HK-2 (cell line): ENCODE measurements at regions not wholly inside any gene's neighbourhood (a gene's known extent, or its start where the extent isn't known, plus 50 kb on each side); places are given as distances from the start of the nearest gene placed in this dataset.
"Not testable (repeated sequence)": the region's sequence is repeated elsewhere in the genome, so short reads cannot be mapped to it uniquely, and the experiment has no call there.

Source experiments
- DNase-seq: peaks from one replicate; pipeline ENCODE4 v3.0.0-alpha.2; 2018; ENCODE audit not compliant: unreplicated experiment

DNA sequence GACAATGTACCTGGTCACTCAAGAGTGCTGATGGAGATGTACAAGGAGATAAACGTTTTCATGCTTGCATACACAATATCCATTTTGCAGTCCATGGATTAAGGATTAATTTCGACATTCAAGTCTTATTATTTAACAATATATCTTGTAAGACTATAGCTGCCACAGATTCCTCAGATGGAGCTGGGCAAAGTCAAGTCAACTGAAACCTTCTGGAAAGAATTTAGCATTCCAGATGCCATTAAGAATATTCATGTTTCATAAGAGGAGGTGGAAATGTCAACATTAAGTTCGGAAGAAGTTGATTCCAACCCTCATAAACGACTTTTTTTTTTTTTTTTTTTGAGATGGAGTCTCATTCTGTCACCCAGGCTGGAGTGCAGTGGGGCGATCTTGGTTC is 126.0 kb downstream of the SHANK2 start:
- not testable (repeated sequence) for DNase-seq

DNA sequence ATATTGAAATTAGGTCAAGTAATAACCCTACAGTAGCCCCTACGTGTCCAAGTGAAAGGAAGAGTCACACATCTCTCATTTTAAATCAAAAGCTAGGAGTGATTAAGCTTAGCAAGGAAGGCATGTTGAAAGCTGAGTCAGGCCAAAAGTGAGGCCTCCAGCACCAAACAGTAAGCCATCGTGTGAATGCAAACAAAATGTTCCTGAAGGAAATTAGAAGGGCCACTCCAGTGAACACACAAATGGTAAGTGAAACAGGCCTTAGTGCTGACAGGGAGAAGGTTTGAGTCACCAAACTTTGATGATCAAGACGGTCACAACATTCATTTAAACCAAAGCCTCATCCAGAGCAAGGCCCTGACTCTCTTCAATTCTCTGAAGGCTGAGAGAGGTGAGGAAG is 127.2 kb downstream of the SHANK2 start:
- DNase-seq, result no peak

DNA sequence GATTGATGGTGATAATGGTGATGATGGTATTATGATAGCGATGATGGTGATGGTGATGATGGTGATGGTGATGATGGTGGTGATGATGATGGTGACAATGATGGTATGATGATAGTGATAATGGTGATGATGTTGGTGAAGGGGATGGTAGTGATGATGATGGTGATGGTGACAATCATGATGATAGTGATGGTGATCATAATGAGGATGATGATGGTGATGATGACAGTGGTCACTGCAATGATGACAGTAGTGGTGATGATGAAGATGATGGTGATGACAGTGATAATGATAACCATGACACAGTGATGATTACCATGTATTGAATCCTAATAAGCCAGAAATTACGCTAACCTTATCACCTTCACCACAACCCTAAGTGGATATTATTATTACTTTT is 128.2 kb downstream of the SHANK2 start:
- no peak for DNase-seq

DNA sequence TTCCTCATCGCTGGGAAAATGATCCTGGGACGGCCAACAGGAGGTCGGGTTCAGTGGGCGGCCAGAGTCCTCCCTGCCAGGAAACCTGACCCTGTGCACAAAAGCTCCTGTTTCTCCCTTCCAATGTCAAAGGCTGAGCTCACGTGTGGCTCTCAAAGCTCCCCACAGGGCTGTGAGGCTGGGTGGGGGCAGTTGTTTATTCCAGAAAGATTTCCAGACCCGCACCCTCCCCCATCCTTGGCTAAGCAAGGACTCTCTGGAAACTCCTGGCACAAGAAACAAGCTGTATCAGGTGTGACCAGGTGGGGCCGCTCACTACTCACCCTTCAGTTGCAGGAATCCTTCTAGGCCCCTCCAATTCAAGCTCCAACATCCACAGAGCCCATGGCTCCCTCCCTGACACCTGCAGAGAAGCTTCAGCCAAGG is 131.9 kb downstream of the SHANK2 start:
- peak; percentile 34 for DNase-seq

GRCh38 chr11:71119656-71120269 is 132.6 kb downstream of the SHANK2 start:
- DNase-seq, result no peak

DNA sequence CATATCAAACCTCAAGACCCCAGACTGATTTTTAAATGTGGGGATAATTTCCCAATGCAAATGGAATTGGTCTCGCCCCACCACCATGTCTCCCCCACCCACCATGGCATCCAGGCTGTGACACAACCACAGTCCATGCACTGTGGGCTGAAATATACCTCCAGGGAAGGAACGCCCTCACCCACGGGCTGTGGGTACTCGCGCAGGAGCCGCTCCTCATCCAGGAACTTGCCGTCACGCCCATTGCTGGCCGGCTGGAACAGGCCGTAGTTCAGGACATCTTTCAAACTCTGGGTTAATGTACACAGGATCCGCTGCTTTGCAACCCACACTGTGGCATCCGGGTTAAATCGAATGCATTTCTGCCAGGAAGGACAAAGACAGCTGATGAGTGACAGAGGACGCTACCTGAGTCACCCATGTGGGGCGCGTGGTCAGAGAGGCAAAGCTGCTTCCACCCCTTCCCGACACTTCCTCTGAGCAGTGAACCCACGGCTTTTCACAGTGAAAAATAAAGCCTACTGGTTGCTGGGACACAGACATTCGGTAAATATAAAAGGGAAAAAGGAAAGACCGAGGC is 133.6 kb downstream of the SHANK2 start:
- peak; percentile 76 for DNase-seq

DNA sequence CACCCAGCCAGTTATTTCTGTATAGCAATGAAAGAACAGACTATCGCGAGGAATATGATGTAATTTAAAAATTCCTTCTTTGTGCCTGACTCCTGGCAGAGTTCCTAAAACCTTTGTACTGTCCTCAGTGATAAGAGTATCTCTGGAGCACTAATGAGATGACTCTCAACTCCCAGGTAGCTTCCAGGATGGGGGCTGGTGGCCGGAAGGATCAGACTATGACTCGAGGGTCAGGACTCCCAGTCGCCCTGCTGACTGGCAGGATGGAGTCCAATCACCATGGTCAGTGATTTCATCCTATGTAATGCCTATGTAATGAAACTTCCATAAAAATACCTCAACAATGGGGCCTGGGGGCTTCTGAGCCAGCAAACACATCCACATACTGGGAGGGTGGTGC is 135.1 kb downstream of the SHANK2 start:
- DNase-seq, result peak; percentile 49

- DNase-seq, result no peak
These were observed 135.7 kb downstream of the SHANK2 start for GRCh38 chr11:71116693-71117040.

- DNase-seq, result no peak
These were observed 136.3 kb downstream of the SHANK2 start for GRCh38 chr11:71115770-71116692.

DNA sequence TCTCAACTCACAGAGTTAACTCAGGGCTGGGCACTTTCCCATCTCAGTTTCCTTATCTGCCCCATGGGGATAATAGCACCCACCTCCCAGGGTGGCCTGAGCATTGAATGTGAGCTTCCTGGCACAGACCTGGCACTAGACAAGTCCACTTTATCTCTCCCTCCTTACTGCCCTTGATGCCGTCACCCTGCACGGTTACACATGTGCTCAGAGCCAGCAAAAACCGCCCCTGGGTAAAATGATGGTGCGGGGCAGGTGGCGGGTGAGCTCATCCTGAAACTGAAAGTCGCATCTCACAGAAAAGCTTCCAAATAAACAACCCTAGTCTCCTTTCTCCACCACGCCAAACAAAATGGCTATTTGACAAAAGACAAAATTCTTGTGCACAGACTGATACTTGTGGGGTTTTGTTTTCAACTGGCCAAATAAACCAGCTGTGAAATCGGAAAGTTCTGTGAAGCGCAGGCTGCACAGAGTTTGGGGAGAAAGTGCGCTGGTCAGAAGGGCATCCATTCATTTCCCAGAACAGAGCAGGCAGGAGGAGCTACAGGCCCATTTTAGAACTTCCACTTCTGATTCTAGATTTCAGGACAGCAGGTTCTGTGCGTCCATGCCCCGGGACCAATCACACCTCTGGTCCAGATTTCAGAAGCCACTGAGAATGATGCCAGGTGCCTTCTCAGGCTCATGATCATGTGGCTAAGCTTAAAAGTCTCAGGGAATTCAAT is 138.1 kb downstream of the SHANK2 start:
- no peak for DNase-seq

DNA sequence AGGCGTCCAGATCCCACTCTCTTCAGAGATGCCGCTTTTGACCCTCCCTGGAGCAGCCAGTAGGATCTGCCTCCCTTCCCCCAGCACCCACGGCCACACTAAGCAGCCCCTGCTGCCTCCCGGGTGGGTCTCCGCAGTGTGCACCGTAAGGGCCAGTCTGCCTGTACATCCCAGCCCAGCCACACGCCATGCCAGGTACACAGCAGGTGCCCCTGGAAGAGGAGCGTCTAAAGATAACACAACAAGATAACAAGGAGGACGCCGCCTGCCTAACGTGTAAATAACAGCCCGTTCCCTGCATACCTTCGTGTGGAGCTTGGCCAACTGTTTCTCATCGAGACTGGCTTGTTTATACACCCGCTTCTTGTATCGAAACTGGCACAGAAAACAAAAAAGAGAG is 139.4 kb downstream of the SHANK2 start:
- DNase-seq, result no peak

- DNase-seq, result no peak
These were observed 139.9 kb downstream of the SHANK2 start for GRCh38 chr11:71112454-71112853.

DNA sequence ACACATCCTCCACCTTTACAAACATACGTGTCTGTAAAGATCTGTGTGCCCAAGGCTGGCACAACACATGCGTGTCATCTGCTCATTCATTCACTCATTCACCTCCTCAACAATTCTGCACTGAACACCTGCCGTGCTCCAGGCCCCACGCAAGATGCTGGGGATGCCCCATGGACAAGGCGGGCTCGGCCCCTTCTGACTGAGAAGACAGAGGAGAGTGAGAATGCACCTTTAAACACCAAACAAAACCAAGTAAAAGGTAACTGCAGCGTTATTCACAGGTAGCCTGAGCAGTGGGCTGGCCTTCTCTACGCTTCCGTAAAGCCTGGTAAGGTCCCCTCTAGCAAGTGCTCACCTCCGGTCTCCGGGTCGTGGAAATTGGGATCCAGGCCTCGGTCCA is 142.8 kb downstream of the SHANK2 start:
- no peak for DNase-seq

- DNase-seq, result no peak
These were observed 143.2 kb downstream of the SHANK2 start for GRCh38 chr11:71109186-71109585.

DNA sequence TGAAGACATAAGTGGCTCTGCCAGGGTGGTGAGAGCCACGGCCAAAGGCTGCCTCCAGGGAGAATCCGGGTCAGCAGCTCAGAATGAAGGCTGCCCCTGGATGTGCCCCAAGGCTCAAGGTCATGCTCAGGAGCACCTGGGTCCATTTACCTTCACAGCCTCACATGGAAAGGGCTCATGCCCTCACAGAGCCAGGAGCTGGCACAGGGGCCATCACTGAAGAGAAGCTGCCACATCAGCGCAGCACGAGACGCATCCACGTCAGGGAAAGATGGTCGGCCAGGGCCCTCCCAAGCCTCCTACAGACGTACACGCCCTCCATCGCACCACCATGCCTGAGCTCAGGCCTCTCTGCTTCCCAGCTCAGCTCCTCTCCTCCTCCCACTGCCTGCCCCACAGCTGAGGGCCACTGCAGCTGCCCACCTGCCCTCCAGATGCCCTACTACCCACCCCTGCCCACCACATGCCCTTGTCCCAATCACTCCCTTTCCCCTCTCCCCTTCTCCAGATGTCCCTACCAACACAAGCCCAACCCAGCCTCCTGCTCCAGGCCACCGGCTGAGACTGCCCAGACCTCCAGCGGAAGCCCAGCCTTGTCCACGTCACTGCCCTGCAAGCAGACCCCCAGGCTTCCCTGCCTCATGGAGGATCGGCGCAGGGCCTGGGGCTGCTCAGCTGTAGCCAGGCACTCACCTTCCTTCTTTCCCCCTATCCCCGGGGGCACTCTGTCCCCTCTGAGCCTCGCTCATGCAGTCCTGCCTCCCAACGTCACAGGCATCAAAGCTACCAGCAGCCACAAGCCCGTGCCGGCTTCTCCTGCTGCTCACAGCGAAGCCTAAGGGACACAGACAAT is 144.1 kb downstream of the SHANK2 start:
- no peak for DNase-seq

GRCh38 chr11:71106671-71107070 is 145.7 kb downstream of the SHANK2 start:
- no peak for DNase-seq

- no peak for DNase-seq
These were observed 149.1 kb downstream of the SHANK2 start for GRCh38 chr11:71103266-71103665.

- no peak for DNase-seq
These were observed 150.0 kb downstream of the SHANK2 start for GRCh38 chr11:71102251-71102995.

- no peak for DNase-seq
These were observed 150.8 kb downstream of the SHANK2 start for GRCh38 chr11:71101606-71102005.

GRCh38 chr11:71101046-71101445 is 151.3 kb downstream of the SHANK2 start:
- no peak for DNase-seq

DNA sequence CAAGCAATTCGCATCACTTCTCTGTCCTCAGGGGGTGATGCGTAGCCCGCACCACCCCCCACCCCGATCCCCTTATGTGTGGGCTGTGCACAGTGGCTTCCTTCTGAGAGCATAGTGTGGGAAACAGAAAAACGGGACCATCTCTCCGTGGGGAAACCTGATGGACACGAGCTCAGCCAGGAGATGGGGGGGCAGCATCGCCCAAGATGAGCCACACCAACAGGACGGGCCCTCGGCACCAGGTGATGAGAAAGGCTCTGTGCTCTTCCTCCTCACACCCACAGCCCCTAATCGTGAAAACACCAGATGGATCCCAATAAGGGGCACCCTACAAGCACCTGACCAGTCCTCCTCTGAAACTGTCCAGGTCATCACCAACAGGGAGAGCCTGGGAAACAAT is 153.6 kb downstream of the SHANK2 start:
- DNase-seq, result no peak
